ENCODE measurements at regions not wholly inside any gene's neighbourhood (a gene's known extent, or its start where the extent isn't known, plus 50 kb on each side); places are given as distances from the start of the nearest gene placed in this dataset.

DNA sequence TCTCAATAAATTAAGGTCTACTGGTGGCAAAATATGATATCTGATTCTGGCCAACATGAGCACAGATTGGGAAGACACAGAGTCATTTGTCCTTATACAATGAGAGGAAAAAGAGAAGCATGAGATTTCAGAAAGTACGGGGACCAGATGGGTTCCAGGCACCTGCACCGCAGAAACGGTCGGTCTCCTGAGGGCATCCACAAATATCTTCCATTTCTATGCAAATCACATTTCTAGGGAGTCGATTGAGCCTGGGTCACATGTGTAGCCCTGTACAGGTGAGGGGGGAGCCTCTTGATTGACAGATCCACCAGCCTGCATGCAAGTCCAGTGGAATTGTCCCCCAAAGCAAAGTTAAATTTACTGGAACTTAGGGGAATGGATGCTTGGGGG lies 415.6 kb downstream of the NPHP4 start:
- Mint-ChIP-seq H3K27me3 (peaks cover 4% of the 10 kb centered on the region), H3K27ac (no peak overlapping the region)
- DNase-seq, result no peak

GRCh38 chr1:5576011-5576672 lies 416.1 kb downstream of the NPHP4 start:
- Mint-ChIP-seq H3K4me3 (no peak overlapping the region), H3K4me1 (no peaks in the 10 kb centered on the region), H3K9me3 (no peaks in the 10 kb centered on the region), H3K27me3 (peaks cover 4% of the 10 kb centered on the region), H3K27ac (no peak overlapping the region), H3K36me3 (no peaks in the 10 kb centered on the region)
- no peak for DNase-seq

More for the DNA sequence above, 415.6 kb downstream of the NPHP4 start:
- H3K9me3 Mint-ChIP-seq, result no peaks in the 10 kb centered on the region
- no peaks in the 10 kb centered on the region for H3K36me3 Mint-ChIP-seq
- H3K4me1 Mint-ChIP-seq, result no peaks in the 10 kb centered on the region
- H3K4me3 Mint-ChIP-seq, result no peak overlapping the region

- no peak overlapping the region for H3K27ac Mint-ChIP-seq
- H3K4me1 Mint-ChIP-seq, result no peaks in the 10 kb centered on the region
- H3K36me3 Mint-ChIP-seq, result no peaks in the 10 kb centered on the region
- H3K9me3 Mint-ChIP-seq, result peaks cover 2% of the 10 kb centered on the region
- no peak overlapping the region for H3K4me3 Mint-ChIP-seq
- H3K27me3 Mint-ChIP-seq, result no peaks in the 10 kb centered on the region
- no peak for DNase-seq
These were observed 416.8 kb downstream of the NPHP4 start for GRCh38 chr1:5575396-5575940.

GRCh38 chr1:5574641-5575040 lies 417.6 kb downstream of the NPHP4 start:
- no peak overlapping the region for H3K27ac Mint-ChIP-seq
- DNase-seq, result no peak
- no peak overlapping the region for H3K4me3 Mint-ChIP-seq
- no peaks in the 10 kb centered on the region for H3K27me3 Mint-ChIP-seq
- H3K4me1 Mint-ChIP-seq, result no peaks in the 10 kb centered on the region
- H3K9me3 Mint-ChIP-seq, result peaks cover 5% of the 10 kb centered on the region
- no peaks in the 10 kb centered on the region for H3K36me3 Mint-ChIP-seq

- Mint-ChIP-seq H3K36me3 (no peaks in the 10 kb centered on the region), H3K27ac (no peak overlapping the region), H3K27me3 (peaks cover 6% of the 10 kb centered on the region), H3K4me1 (no peaks in the 10 kb centered on the region), H3K4me3 (no peak overlapping the region), H3K9me3 (peaks cover 14% of the 10 kb centered on the region)
- no peak for DNase-seq
These were observed 419.4 kb downstream of the NPHP4 start for GRCh38 chr1:5572794-5573193.

DNA sequence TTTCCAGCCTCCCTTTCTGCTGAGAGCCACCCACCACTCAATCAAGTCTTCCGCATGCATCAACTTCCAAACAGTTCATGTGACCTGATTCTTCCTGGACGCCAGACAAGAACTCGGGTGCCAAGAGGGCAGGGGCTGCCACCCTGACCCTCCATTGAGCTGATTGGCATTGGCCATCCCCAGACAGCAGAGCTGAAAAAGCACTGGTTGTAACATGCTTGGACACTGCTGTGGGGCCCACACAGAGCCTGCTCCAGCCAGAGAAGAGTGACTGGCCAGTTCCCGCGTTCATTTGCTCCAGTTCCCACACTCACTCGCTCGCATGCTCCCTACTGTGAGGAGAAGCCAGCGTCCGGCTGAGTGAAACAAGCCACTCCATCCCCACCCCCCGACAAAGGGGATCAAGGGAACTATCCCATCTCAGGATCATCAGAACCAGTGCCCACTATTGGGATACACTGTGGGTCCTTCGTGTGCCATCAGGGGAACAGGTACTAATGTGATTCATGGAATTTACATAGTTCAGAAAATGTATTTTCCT lies 420.3 kb downstream of the NPHP4 start:
- Mint-ChIP-seq H3K36me3 (no peaks in the 10 kb centered on the region), H3K4me1 (no peaks in the 10 kb centered on the region), H3K27me3 (peaks cover 6% of the 10 kb centered on the region), H3K27ac (no peak overlapping the region), H3K4me3 (no peak overlapping the region), H3K9me3 (peaks cover 14% of the 10 kb centered on the region)
- no peak for DNase-seq

- Mint-ChIP-seq H3K27me3 (peaks cover 6% of the 10 kb centered on the region), H3K9me3 (peaks cover 14% of the 10 kb centered on the region), H3K27ac (no peak overlapping the region), H3K4me3 (no peak overlapping the region), H3K4me1 (no peaks in the 10 kb centered on the region), H3K36me3 (no peaks in the 10 kb centered on the region)
- DNase-seq, result no peak
These were observed 420.8 kb downstream of the NPHP4 start for GRCh38 chr1:5571438-5571837.

DNA sequence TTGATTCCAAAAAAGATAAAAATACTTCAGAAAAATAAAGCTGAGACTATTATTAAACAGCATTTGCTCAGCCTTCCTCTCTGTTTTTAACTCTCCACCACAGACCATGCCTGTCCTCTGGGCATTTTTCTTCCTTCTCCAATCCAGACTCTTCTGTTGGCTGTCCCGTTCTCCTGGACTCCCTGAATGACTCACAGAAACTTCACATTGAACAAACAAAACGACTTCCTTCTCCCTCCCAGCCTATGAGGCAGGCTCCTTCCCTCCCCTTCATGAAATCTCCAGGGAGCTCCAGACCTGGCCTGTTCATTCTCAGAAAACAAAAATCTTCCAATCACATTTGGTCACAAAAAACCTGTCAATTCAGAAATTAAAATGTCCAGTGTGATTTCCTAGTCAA lies 421.3 kb downstream of the NPHP4 start:
- peaks cover 6% of the 10 kb centered on the region for H3K27me3 Mint-ChIP-seq
- H3K4me3 Mint-ChIP-seq, result no peak overlapping the region
- DNase-seq, result no peak
- no peaks in the 10 kb centered on the region for H3K4me1 Mint-ChIP-seq
- no peak overlapping the region for H3K27ac Mint-ChIP-seq
- H3K9me3 Mint-ChIP-seq, result peaks cover 14% of the 10 kb centered on the region
- H3K36me3 Mint-ChIP-seq, result no peaks in the 10 kb centered on the region

DNA sequence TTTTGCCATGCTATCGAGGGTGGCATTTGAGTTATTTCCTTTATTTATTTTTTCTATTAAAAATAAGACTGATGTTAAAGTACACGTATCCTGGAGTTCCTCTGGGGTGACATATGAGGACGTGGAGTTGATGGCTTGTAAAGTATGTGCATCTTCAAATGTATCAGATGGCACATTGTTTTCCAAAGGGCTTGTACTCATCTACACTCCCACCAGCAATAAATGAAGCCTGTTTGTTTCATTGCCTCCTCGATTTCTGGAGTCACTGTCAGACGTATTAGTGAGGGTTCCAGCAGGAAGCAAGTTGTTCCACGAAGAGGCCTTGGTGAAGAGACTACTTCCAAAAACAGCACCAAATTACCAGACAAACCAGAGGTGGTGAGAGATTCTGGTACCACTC lies 423.9 kb downstream of the NPHP4 start:
- no peak overlapping the region for H3K4me3 Mint-ChIP-seq
- H3K4me1 Mint-ChIP-seq, result no peaks in the 10 kb centered on the region
- peaks cover 6% of the 10 kb centered on the region for H3K27me3 Mint-ChIP-seq
- H3K9me3 Mint-ChIP-seq, result peaks cover 14% of the 10 kb centered on the region
- no peaks in the 10 kb centered on the region for H3K36me3 Mint-ChIP-seq
- H3K27ac Mint-ChIP-seq, result no peak overlapping the region
- DNase-seq, result no peak

DNA sequence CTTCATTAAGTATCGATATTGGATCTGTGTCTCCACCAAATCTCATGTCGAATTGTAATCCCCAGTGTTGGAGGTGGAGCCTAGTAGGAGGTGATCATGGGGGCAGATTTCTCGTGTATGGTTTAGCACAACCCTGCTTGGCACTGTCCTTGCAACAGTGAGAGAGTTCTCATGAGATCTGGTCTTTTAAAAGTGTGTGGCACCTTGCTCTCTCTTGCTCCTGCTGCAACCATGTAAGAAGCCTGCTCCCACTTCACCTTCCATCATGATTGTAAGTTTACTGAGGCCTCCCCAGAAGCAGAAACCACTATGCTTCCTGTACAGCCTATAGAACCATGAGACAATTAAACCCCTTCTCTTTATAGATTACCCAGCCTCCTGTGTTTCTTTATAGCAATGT lies 424.4 kb downstream of the NPHP4 start:
- Mint-ChIP-seq H3K27ac (no peak overlapping the region), H3K27me3 (peaks cover 6% of the 10 kb centered on the region), H3K9me3 (peaks cover 14% of the 10 kb centered on the region), H3K4me3 (no peak overlapping the region), H3K4me1 (no peaks in the 10 kb centered on the region), H3K36me3 (no peaks in the 10 kb centered on the region)
- no peak for DNase-seq

GRCh38 chr1:5566924-5567323 lies 425.3 kb downstream of the NPHP4 start:
- Mint-ChIP-seq H3K4me3 (no peak overlapping the region), H3K4me1 (no peaks in the 10 kb centered on the region), H3K9me3 (peaks cover 14% of the 10 kb centered on the region), H3K27ac (no peak overlapping the region), H3K36me3 (no peaks in the 10 kb centered on the region), H3K27me3 (peaks cover 6% of the 10 kb centered on the region)
- no peak for DNase-seq

GRCh38 chr1:5565281-5566125 lies 426.7 kb downstream of the NPHP4 start:
- Mint-ChIP-seq H3K4me3 (no peak overlapping the region), H3K36me3 (no peaks in the 10 kb centered on the region), H3K4me1 (no peaks in the 10 kb centered on the region), H3K27me3 (peaks cover 6% of the 10 kb centered on the region), H3K27ac (no peak overlapping the region), H3K9me3 (peaks cover 12% of the 10 kb centered on the region)
- no peak for DNase-seq

GRCh38 chr1:5564578-5565257 lies 427.5 kb downstream of the NPHP4 start:
- no peaks in the 10 kb centered on the region for H3K36me3 Mint-ChIP-seq
- H3K4me1 Mint-ChIP-seq, result no peaks in the 10 kb centered on the region
- peaks cover 6% of the 10 kb centered on the region for H3K27me3 Mint-ChIP-seq
- no peak for DNase-seq
- H3K9me3 Mint-ChIP-seq, result peaks cover 10% of the 10 kb centered on the region
- no peak overlapping the region for H3K27ac Mint-ChIP-seq
- no peak overlapping the region for H3K4me3 Mint-ChIP-seq

GRCh38 chr1:5563861-5564577 lies 428.2 kb downstream of the NPHP4 start:
- DNase-seq, result no peak
- Mint-ChIP-seq H3K4me3 (no peak overlapping the region), H3K4me1 (no peaks in the 10 kb centered on the region), H3K27me3 (peaks cover 5% of the 10 kb centered on the region), H3K9me3 (peaks cover 6% of the 10 kb centered on the region), H3K36me3 (no peaks in the 10 kb centered on the region), H3K27ac (no peak overlapping the region)
